ENCODE measurements at regions not wholly inside any gene's neighbourhood (a gene's known extent, or its start where the extent isn't known, plus 50 kb on each side); places are given as distances from the start of the nearest gene placed in this dataset.

DNA sequence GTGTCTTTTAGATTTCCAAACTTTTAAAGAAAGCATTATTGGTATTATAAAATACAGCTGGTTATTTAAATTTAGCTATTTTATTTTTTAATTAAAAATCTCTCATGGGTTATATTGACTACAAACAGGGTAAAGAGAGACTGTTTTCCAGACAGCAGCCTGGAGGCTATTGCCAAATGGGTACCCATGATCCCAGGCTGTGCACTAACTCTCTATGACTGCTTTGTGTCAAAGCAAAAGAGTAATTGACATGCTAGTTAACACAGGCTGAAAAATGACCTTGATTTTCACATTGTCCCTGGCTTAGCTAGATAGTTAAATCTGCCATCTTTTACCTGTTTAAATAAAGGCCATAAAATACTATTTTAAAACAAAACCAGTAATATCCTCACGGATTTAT is 589.7 kb downstream of the ANXA1 start:
- TF ChIP-seq, protein P1, sequence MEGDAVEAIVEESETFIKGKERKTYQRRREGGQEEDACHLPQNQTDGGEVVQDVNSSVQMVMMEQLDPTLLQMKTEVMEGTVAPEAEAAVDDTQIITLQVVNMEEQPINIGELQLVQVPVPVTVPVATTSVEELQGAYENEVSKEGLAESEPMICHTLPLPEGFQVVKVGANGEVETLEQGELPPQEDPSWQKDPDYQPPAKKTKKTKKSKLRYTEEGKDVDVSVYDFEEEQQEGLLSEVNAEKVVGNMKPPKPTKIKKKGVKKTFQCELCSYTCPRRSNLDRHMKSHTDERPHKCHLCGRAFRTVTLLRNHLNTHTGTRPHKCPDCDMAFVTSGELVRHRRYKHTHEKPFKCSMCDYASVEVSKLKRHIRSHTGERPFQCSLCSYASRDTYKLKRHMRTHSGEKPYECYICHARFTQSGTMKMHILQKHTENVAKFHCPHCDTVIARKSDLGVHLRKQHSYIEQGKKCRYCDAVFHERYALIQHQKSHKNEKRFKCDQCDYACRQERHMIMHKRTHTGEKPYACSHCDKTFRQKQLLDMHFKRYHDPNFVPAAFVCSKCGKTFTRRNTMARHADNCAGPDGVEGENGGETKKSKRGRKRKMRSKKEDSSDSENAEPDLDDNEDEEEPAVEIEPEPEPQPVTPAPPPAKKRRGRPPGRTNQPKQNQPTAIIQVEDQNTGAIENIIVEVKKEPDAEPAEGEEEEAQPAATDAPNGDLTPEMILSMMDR (IDR thresholded peaks at IDR 0.05) = no peak
- no peak for TF ChIP-seq POLR2A (IDR thresholded peaks at IDR 0.05)

All from testis (tissue), 2 donors.